ENCODE measurements at regions not wholly inside any gene's neighbourhood (a gene's known extent, or its start where the extent isn't known, plus 50 kb on each side); places are given as distances from the start of the nearest gene placed in this dataset.
"Not testable (repeated sequence)": the region's sequence is repeated elsewhere in the genome, so short reads cannot be mapped to it uniquely, and the experiment has no call there.

GRCh38 chr12:131414155-131414922, 296.6 kb upstream of the SFSWAP start:
- TF ChIP-seq CTCF, POLR2A (IDR thresholded peaks at IDR 0.05): not testable (repeated sequence)
